ENCODE measurements at regions not wholly inside any gene's neighbourhood (a gene's known extent, or its start where the extent isn't known, plus 50 kb on each side); places are given as distances from the start of the nearest gene placed in this dataset.

GRCh38 chr9:28707616-28708015 is 1134.3 kb upstream of the C9orf72 start:
- dilution Hi-C loops (cut with HindIII; ENCODE audit: low sequenced_read_pairs, unreplicated experiment) (no loop called here), intact Hi-C loops (cut with micrococcal nuclease) (no loop called here), in situ Hi-C loops (cut with MboI; ENCODE audit: low sequenced_read_pairs) (no loop called here)
- no peak overlapping the region for H2BK20ac ChIP-seq (ENCODE audit: low read depth, low read length)
- no peaks in the 10 kb centered on the region for H3K27me3 ChIP-seq (ENCODE audit: control insufficient read depth, insufficient read depth, low read length)
- no peak overlapping the region for H3K4ac ChIP-seq (ENCODE audit: low read depth, low read length)
- H3K14ac ChIP-seq (replicated peaks; ENCODE audit: low read depth, low read length): no peak overlapping the region
- no peak overlapping the region for H2BK120ac ChIP-seq (ENCODE audit: low read depth, low read length)
- BruUV-seq (replicated peaks): no TSS peak
- H4K5ac ChIP-seq (ENCODE audit: low read depth, low read length): no peak overlapping the region
- no peak overlapping the region for H3K56ac ChIP-seq (ENCODE audit: extremely low read depth, insufficient read depth, low read length)
- WGBS, 2 experiments (ENCODE audit: extremely low coverage in 2 of 2, insufficient read length in 1 of 2): no CpG with 5 or more reads among the region's 2 CpGs
- H2BK5ac ChIP-seq (ENCODE audit: low read depth, low read length, poor library complexity, severe bottlenecking): no peak overlapping the region
- no peaks in the 10 kb centered on the region for H3K79me1 ChIP-seq (ENCODE audit: low read depth in 1 of 2, low read length in 2 of 2)
- H3K4me2 ChIP-seq (ENCODE audit: low read depth, low read length): no peak overlapping the region
- DNase-seq (no peak), ATAC-seq (ENCODE audit: low read depth) (no peak)
- H3K9me3 ChIP-seq (ENCODE audit: control insufficient read depth, insufficient read depth, low read length): no peaks in the 10 kb centered on the region
- no peak overlapping the region for H2BK15ac ChIP-seq (ENCODE audit: low read depth, low read length)
- no peak overlapping the region for H2AFZ ChIP-seq (replicated peaks; ENCODE audit: low read length, poor library complexity)
- no peak overlapping the region for H3K23ac ChIP-seq (ENCODE audit: low read depth, low read length)
- no peak overlapping the region for H3K27ac ChIP-seq (ENCODE audit: insufficient read depth, low read length)
- CTCF ChIA-PET: no interaction called here
- no peak overlapping the region for H3K4me3 ChIP-seq (ENCODE audit: insufficient read depth, low read depth, low read length)
- no peak overlapping the region for H3K18ac ChIP-seq (ENCODE audit: low read depth, low read length)
- no peaks in the 10 kb centered on the region for H4K20me1 ChIP-seq (ENCODE audit: insufficient read depth, low read length)
- no peak overlapping the region for H2AK9ac ChIP-seq (replicated peaks; ENCODE audit: low read depth, low read length, poor library complexity)
- POLR2A ChIA-PET (ENCODE audit: unreplicated experiment): no interaction called here
- no peaks in the 10 kb centered on the region for H3K36me3 ChIP-seq (ENCODE audit: control insufficient read depth, insufficient read depth, low read length)
- H4K91ac ChIP-seq (ENCODE audit: insufficient read depth, low read depth, low read length): no peak overlapping the region
- no peaks in the 10 kb centered on the region for H3K9me1 ChIP-seq (ENCODE audit: insufficient read depth, low read length)
- H4K8ac ChIP-seq (ENCODE audit: low read depth in 2 of 2, low read length in 2 of 2): no peak overlapping the region
- no peak overlapping the region for H2AK5ac ChIP-seq (ENCODE audit: low read depth, low read length)
- no peaks in the 10 kb centered on the region for H3K4me1 ChIP-seq (ENCODE audit: control insufficient read depth, insufficient read depth, low read length)
- TF ChIP-seq BHLHE40 (IDR thresholded peaks at IDR 0.05; ENCODE audit: low read depth, low read length): no peak
- TF ChIP-seq MXI1 (IDR thresholded peaks at IDR 0.05; ENCODE audit: borderline replicate concordance, low read depth, low read length): no peak
- TF ChIP-seq RAD21 (IDR thresholded peaks at IDR 0.05; ENCODE audit: low read length): no peak
- H3K9ac ChIP-seq (ENCODE audit: low read depth, low read length): no peak overlapping the region
